OCI-LY3 (cell line): ENCODE measurements at regions not wholly inside any gene's neighbourhood (a gene's known extent, or its start where the extent isn't known, plus 50 kb on each side); places are given as distances from the start of the nearest gene placed in this dataset.
"Not testable (repeated sequence)": the region's sequence is repeated elsewhere in the genome, so short reads cannot be mapped to it uniquely, and the experiment has no call there.

ENCODE experiments used
- CTCF ChIP-seq: fragments of 200-600, 300-600 bp; sonication (generic); IDR thresholded peaks from 2 replicates; pipeline ENCODE4 v1.5.1; 2014; ENCODE audit warnings: antibody characterized with exemption, low read length, low read depth
- EZH2phosphoT487 ChIP-seq: fragments of 200-600 bp; shearing (Covaris generic); IDR thresholded peaks from 2 replicates; pipeline ENCODE4 v1.6.1; 2018; ENCODE audit warnings: antibody characterized with exemption, mixed run types, low read depth

DNA sequence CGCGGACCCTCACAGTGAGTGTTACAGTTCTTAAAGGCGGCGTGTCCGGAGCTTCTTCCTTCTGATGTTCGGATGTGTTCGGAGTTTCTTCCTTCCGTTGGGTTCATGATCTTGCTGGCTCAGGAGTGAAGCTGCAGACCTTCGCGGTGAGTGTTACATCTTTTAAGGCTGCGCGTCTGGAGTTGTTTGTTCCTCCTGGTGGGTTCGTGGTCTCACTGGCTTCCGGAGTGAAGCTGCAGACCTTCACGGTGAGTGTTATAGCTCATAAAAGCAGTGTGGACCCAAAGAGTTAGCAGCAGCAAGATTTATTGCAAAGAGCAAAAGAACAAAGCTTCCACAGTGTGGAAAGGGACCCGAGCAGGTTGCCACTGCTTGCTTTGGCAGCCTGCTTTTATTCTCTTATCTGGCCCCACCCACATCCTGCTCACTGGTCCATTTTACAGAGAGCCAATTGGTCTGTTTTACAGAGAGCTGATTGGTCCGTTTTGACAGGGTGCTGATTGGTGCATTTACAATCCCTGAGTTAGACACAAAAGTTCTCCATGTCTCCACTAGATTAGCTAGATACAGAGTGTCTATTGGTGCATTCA lies 168.3 kb upstream of the ARSJ start:
- TF ChIP-seq CTCF, EZH2phosphoT487: not testable (repeated sequence)
